Central memory CD8-positive, alpha-beta T cell (primary cell): ENCODE measurements at regions not wholly inside any gene's neighbourhood (a gene's known extent, or its start where the extent isn't known, plus 50 kb on each side); places are given as distances from the start of the nearest gene placed in this dataset.
"Not testable (repeated sequence)": the region's sequence is repeated elsewhere in the genome, so short reads cannot be mapped to it uniquely, and the experiment has no call there.

Source experiments
- ATAC-seq: fragments of 150-1000 bp; cut with Tn5 transposase; replicated peaks from 2 replicates; pipeline ENCODE4 v1.10.0; 2022; ENCODE audit warnings: mild to moderate bottlenecking, moderate FRiP score, moderate number of reproducible peaks; ENCODE audit not compliant: poor library complexity, severe bottlenecking; ENCODE audit errors: extremely low read depth
- DNase-seq, 2 donors: peaks; one replicate each; pipeline ENCODE4 v3.0.0; 2021; ENCODE audit warnings: low spot score in 2 of 2
- H3K27ac Mint-ChIP-seq: one replicate; pipeline ENCODE4 v1.8.0; 2022; ENCODE audit warnings: low read depth, mild to moderate bottlenecking, moderate library complexity, mixed read lengths
- H3K27me3 Mint-ChIP-seq: one replicate; pipeline ENCODE4 v1.8.0; 2022; ENCODE audit warnings: mixed read lengths
- H3K36me3 Mint-ChIP-seq: one replicate; pipeline ENCODE4 v1.8.0; 2022; ENCODE audit warnings: mild to moderate bottlenecking, moderate library complexity, mixed read lengths; ENCODE audit not compliant: insufficient read depth
- H3K4me1 Mint-ChIP-seq: one replicate; pipeline ENCODE4 v1.8.0; 2022; ENCODE audit warnings: mixed read lengths
- H3K4me3 Mint-ChIP-seq: one replicate; pipeline ENCODE4 v1.8.0; 2022; ENCODE audit warnings: mild to moderate bottlenecking, moderate library complexity, mixed read lengths
- H3K9me3 Mint-ChIP-seq: one replicate; pipeline ENCODE4 v1.8.0; 2022; ENCODE audit warnings: mixed read lengths

GRCh38 chr21:28487455-28488070, 505.1 kb downstream of the LTN1 start:
- ATAC-seq (no peak), DNase-seq (no peak)
- Mint-ChIP-seq H3K4me3 (no peak overlapping the region), H3K27ac (no peak overlapping the region), H3K36me3 (peaks cover 1% of the 10 kb centered on the region), H3K27me3 (no peaks in the 10 kb centered on the region), H3K4me1 (no peaks in the 10 kb centered on the region), H3K9me3 (no peaks in the 10 kb centered on the region)

GRCh38 chr21:28485301-28486022, 507.2 kb downstream of the LTN1 start:
- no peak for DNase-seq
- ATAC-seq, result no peak
- Mint-ChIP-seq H3K4me1 (no peaks in the 10 kb centered on the region), H3K36me3 (peaks cover 1% of the 10 kb centered on the region), H3K9me3 (no peaks in the 10 kb centered on the region), H3K27me3 (no peaks in the 10 kb centered on the region), H3K27ac (no peak overlapping the region), H3K4me3 (no peak overlapping the region)

- no peaks in the 10 kb centered on the region for H3K27me3 Mint-ChIP-seq
- H3K9me3 Mint-ChIP-seq, result no peaks in the 10 kb centered on the region
- peaks cover 1% of the 10 kb centered on the region for H3K36me3 Mint-ChIP-seq
- no peaks in the 10 kb centered on the region for H3K4me1 Mint-ChIP-seq
- ATAC-seq (no peak), DNase-seq (no peak)
- no peak overlapping the region for H3K4me3 Mint-ChIP-seq
- no peak overlapping the region for H3K27ac Mint-ChIP-seq
Observed at GRCh38 chr21:28483301-28484035, 509.2 kb downstream of the LTN1 start.

- no peaks in the 10 kb centered on the region for H3K4me1 Mint-ChIP-seq
Observed at GRCh38 chr21:28482657-28483056, 510.0 kb downstream of the LTN1 start.

GRCh38 chr21:28480470-28480869, 512.2 kb downstream of the LTN1 start:
- Mint-ChIP-seq H3K36me3 (peaks cover 1% of the 10 kb centered on the region), H3K4me3 (no peak overlapping the region), H3K27me3 (no peaks in the 10 kb centered on the region), H3K4me1 (no peaks in the 10 kb centered on the region), H3K9me3 (no peaks in the 10 kb centered on the region), H3K27ac (no peak overlapping the region)
- ATAC-seq, result no peak
- DNase-seq, result no peak

More at GRCh38 chr21:28482657-28483056, 510.0 kb downstream of the LTN1 start:
- no peak for DNase-seq
- no peaks in the 10 kb centered on the region for H3K9me3 Mint-ChIP-seq
- ATAC-seq, result no peak
- H3K36me3 Mint-ChIP-seq, result peaks cover 1% of the 10 kb centered on the region
- H3K27ac Mint-ChIP-seq, result no peak overlapping the region
- H3K4me3 Mint-ChIP-seq, result no peak overlapping the region
- no peaks in the 10 kb centered on the region for H3K27me3 Mint-ChIP-seq

GRCh38 chr21:28473530-28474220, 519.0 kb downstream of the LTN1 start:
- H3K9me3 Mint-ChIP-seq, result no peaks in the 10 kb centered on the region
- no peaks in the 10 kb centered on the region for H3K36me3 Mint-ChIP-seq
- no peaks in the 10 kb centered on the region for H3K4me1 Mint-ChIP-seq
- no peak overlapping the region for H3K4me3 Mint-ChIP-seq
- H3K27ac Mint-ChIP-seq, result no peak overlapping the region
- no peak for DNase-seq
- no peaks in the 10 kb centered on the region for H3K27me3 Mint-ChIP-seq
- no peak for ATAC-seq

- H3K27ac Mint-ChIP-seq, ATAC-seq, H3K27me3 Mint-ChIP-seq, H3K4me1 Mint-ChIP-seq, H3K4me3 Mint-ChIP-seq, DNase-seq, H3K9me3 Mint-ChIP-seq, H3K36me3 Mint-ChIP-seq: not testable (repeated sequence)
Observed at GRCh38 chr21:28472543-28472942, 520.1 kb downstream of the LTN1 start.

GRCh38 chr21:28464988-28465387, 527.7 kb downstream of the LTN1 start:
- no peak overlapping the region for H3K4me3 Mint-ChIP-seq
- H3K4me1 Mint-ChIP-seq, result no peaks in the 10 kb centered on the region
- ATAC-seq, result no peak

GRCh38 chr21:28464095-28464494, 528.6 kb downstream of the LTN1 start:
- no peak overlapping the region for H3K27ac Mint-ChIP-seq
- H3K9me3 Mint-ChIP-seq, result no peaks in the 10 kb centered on the region
- H3K36me3 Mint-ChIP-seq, result no peaks in the 10 kb centered on the region
- DNase-seq (no peak), ATAC-seq (no peak)
- no peak overlapping the region for H3K4me3 Mint-ChIP-seq
- no peaks in the 10 kb centered on the region for H3K27me3 Mint-ChIP-seq
- H3K4me1 Mint-ChIP-seq, result no peaks in the 10 kb centered on the region

More at GRCh38 chr21:28464988-28465387, 527.7 kb downstream of the LTN1 start:
- no peak for DNase-seq
- Mint-ChIP-seq H3K9me3 (no peaks in the 10 kb centered on the region), H3K27me3 (no peaks in the 10 kb centered on the region), H3K27ac (no peak overlapping the region), H3K36me3 (no peaks in the 10 kb centered on the region)

GRCh38 chr21:28459193-28459592, 533.5 kb downstream of the LTN1 start:
- no peak overlapping the region for H3K4me3 Mint-ChIP-seq
- ATAC-seq (no peak), DNase-seq (no peak)
- H3K27me3 Mint-ChIP-seq, result no peaks in the 10 kb centered on the region
- H3K36me3 Mint-ChIP-seq, result no peaks in the 10 kb centered on the region
- no peaks in the 10 kb centered on the region for H3K4me1 Mint-ChIP-seq
- H3K9me3 Mint-ChIP-seq, result no peaks in the 10 kb centered on the region
- H3K27ac Mint-ChIP-seq, result no peak overlapping the region

GRCh38 chr21:28458446-28458845, 534.2 kb downstream of the LTN1 start:
- Mint-ChIP-seq H3K36me3 (no peaks in the 10 kb centered on the region), H3K4me3 (no peak overlapping the region), H3K9me3 (no peaks in the 10 kb centered on the region), H3K27ac (no peak overlapping the region), H3K4me1 (no peaks in the 10 kb centered on the region), H3K27me3 (no peaks in the 10 kb centered on the region)
- DNase-seq (no peak), ATAC-seq (no peak)

- DNase-seq (no peak), ATAC-seq (no peak)
- no peaks in the 10 kb centered on the region for H3K36me3 Mint-ChIP-seq
- no peaks in the 10 kb centered on the region for H3K4me1 Mint-ChIP-seq
- no peak overlapping the region for H3K4me3 Mint-ChIP-seq
- no peaks in the 10 kb centered on the region for H3K9me3 Mint-ChIP-seq
- no peaks in the 10 kb centered on the region for H3K27me3 Mint-ChIP-seq
- H3K27ac Mint-ChIP-seq, result no peak overlapping the region
Observed at GRCh38 chr21:28455253-28455600, 537.5 kb downstream of the LTN1 start.
